CD14-positive monocyte (primary cell): ENCODE measurements at regions not wholly inside any gene's neighbourhood (a gene's known extent, or its start where the extent isn't known, plus 50 kb on each side); places are given as distances from the start of the nearest gene placed in this dataset.
"Not testable (repeated sequence)": the region's sequence is repeated elsewhere in the genome, so short reads cannot be mapped to it uniquely, and the experiment has no call there.

Experiments
- DNase-seq, 3 donors: peaks; one replicate each; pipeline ENCODE4 v3.0.0-alpha.2; 2011 to 2022
- H2AFZ ChIP-seq: 2 replicates; pipeline ENCODE4 v1.6.0; 2012; ENCODE audit warnings: mild to moderate bottlenecking, low read depth, low read length, inconsistent platforms; ENCODE audit not compliant: insufficient read depth, poor library complexity, severe bottlenecking
- H3K27ac ChIP-seq, 2 donors: 1 replicate in 1 of 2; 2 replicates in 1 of 2; pipeline ENCODE4 v1.5.1; 2012 to 2013; ENCODE audit warnings: low read length in 2 of 2, control low read depth in 1 of 2, inconsistent platforms in 1 of 2, low read depth in 1 of 2, mild to moderate bottlenecking in 1 of 2
- H3K27me3 ChIP-seq, 2 donors: one replicate each; pipeline versions ENCODE4 v1.6.0 to v1.6.1; 2011 to 2013; ENCODE audit warnings: low read length in 2 of 2; ENCODE audit not compliant: control insufficient read depth in 2 of 2, insufficient read depth in 2 of 2
- H3K36me3 ChIP-seq, 2 donors: replicated peaks in 1 of 2; 1 replicate in 1 of 2; 2 replicates in 1 of 2; pipeline versions ENCODE4 v1.5.1 to v1.6.1; 2012 to 2013; ENCODE audit warnings: low read length in 2 of 2, control low read depth in 1 of 2, inconsistent platforms in 1 of 2, mild to moderate bottlenecking in 1 of 2; ENCODE audit not compliant: insufficient read depth in 2 of 2, control insufficient read depth in 1 of 2
- H3K4me1 ChIP-seq, 2 donors: 1 replicate in 1 of 2; 2 replicates in 1 of 2; pipeline versions ENCODE4 v1.5.1 to v1.6.1; 2012 to 2013; ENCODE audit warnings: low read length in 2 of 2, control low read depth in 1 of 2, inconsistent platforms in 1 of 2, mild to moderate bottlenecking in 1 of 2, moderate library complexity in 1 of 2; ENCODE audit not compliant: insufficient read depth in 2 of 2, control insufficient read depth in 1 of 2
- H3K4me2 ChIP-seq: replicated peaks from 2 replicates; pipeline ENCODE3; 2012; ENCODE audit warnings: low read length, moderate library complexity, mild to moderate bottlenecking; ENCODE audit not compliant: poor library complexity, severe bottlenecking; ENCODE audit errors: extremely low read depth
- H3K4me3 ChIP-seq, 3 experiments: fragments of 200-600 bp in 1 of 3; sonication (generic) in 1 of 3; replicated peaks in 1 of 3; 1 replicate in 2 of 3; 2 replicates in 1 of 3; pipeline ENCODE4 v1.5.1; 2011 to 2013; ENCODE audit warnings: low read length in 3 of 3, mild to moderate bottlenecking in 3 of 3, control low read depth in 2 of 3, low read depth in 2 of 3, inconsistent platforms in 1 of 3, moderate library complexity in 1 of 3
- H3K79me2 ChIP-seq: 2 replicates; pipeline ENCODE4 v1.6.0; 2012; ENCODE audit warnings: mild to moderate bottlenecking, control low read depth, inconsistent platforms, low read length, moderate library complexity; ENCODE audit not compliant: insufficient read depth
- H3K9ac ChIP-seq: 2 replicates; pipeline ENCODE4 v1.6.0; 2017; ENCODE audit warnings: low read length, mild to moderate bottlenecking; ENCODE audit not compliant: insufficient read depth, poor library complexity, severe bottlenecking
- H3K9me3 ChIP-seq, 2 donors: replicated peaks in 1 of 2; 1 replicate in 1 of 2; 2 replicates in 1 of 2; pipeline versions ENCODE4 v1.5.1 to v1.6.1; 2012 to 2013; ENCODE audit warnings: low read length in 2 of 2, control low read depth in 1 of 2; ENCODE audit not compliant: control insufficient read depth in 1 of 2, insufficient read depth in 1 of 2
- H4K20me1 ChIP-seq: 2 replicates; pipeline ENCODE4 v1.6.0; 2012; ENCODE audit warnings: mild to moderate bottlenecking, low read length, control low read depth, moderate library complexity; ENCODE audit not compliant: insufficient read depth
- H3K27ac Mint-ChIP-seq, 7 donors: one replicate each; pipeline ENCODE4 v1.8.0; 2020; ENCODE audit warnings: mild to moderate bottlenecking in 7 of 7, mixed read lengths in 7 of 7, moderate library complexity in 6 of 7, inconsistent platforms in 2 of 7
- H3K27me3 Mint-ChIP-seq, 3 donors: one replicate each; pipeline ENCODE4 v1.8.0; 2021 to 2022; ENCODE audit warnings: low read depth in 3 of 3, mild to moderate bottlenecking in 3 of 3, mixed read lengths in 3 of 3, moderate library complexity in 3 of 3, inconsistent platforms in 1 of 3
- H3K36me3 Mint-ChIP-seq, 2 donors: one replicate each; pipeline ENCODE4 v1.8.0; 2020; ENCODE audit warnings: mixed read lengths in 2 of 2, inconsistent platforms in 1 of 2, mild to moderate bottlenecking in 1 of 2
- H3K4me1 Mint-ChIP-seq: one replicate; pipeline ENCODE4 v1.8.0; 2020; ENCODE audit warnings: mild to moderate bottlenecking, mixed read lengths
- H3K4me3 Mint-ChIP-seq, 2 donors: one replicate each; pipeline ENCODE4 v1.8.0; 2020; ENCODE audit warnings: mild to moderate bottlenecking in 2 of 2, mixed read lengths in 2 of 2, moderate library complexity in 1 of 2
- H3K9me3 Mint-ChIP-seq, 7 donors: one replicate each; pipeline ENCODE4 v1.8.0; 2020 to 2022; ENCODE audit warnings: mixed read lengths in 7 of 7, mild to moderate bottlenecking in 6 of 7, moderate library complexity in 6 of 7, inconsistent platforms in 2 of 7
- CTCF ChIP-seq: fragments of 200-600 bp; IDR thresholded peaks from one replicate; pipeline ENCODE4 v1.8.0; 2022; ENCODE audit warnings: antibody characterized with exemption, mild to moderate bottlenecking
- WGBS: methylation state at CpG from one replicate; pipeline ENCODE4 v1.1.5; 2013; ENCODE audit warnings: missing lambda C conversion rate; ENCODE audit not compliant: insufficient coverage; 5-methylcytosine and 5-hydroxymethylcytosine counted together
- intact Hi-C, 2 donors: fragments of 100-400 bp; cut with micrococcal nuclease; formaldehyde crosslinking; loops; one replicate each; pipeline versions ENCODE4 v1.15.0 to v1.15.1; 2023

GRCh38 chr9:30065888-30066287, 2318.6 kb upstream of the ACO1 start:
- H3K36me3 ChIP-seq = no peaks in the 10 kb centered on the region
- no peaks in the 10 kb centered on the region for H3K27me3 ChIP-seq
- H3K27ac Mint-ChIP-seq = no peak overlapping the region
- no peak for TF ChIP-seq CTCF
- no peak overlapping the region for H3K4me3 Mint-ChIP-seq
- no peaks in the 10 kb centered on the region for H3K36me3 Mint-ChIP-seq
- no peak overlapping the region for H3K27ac ChIP-seq
- no peaks in the 10 kb centered on the region for H3K79me2 ChIP-seq
- no peak overlapping the region for H3K4me2 ChIP-seq
- no peaks in the 10 kb centered on the region for H3K4me1 Mint-ChIP-seq
- H2AFZ ChIP-seq = no peak overlapping the region
- H3K9ac ChIP-seq = no peak overlapping the region
- WGBS = 91% methylated on average over 4 of the region's 8 CpGs
- no peaks in the 10 kb centered on the region for H3K4me1 ChIP-seq
- H4K20me1 ChIP-seq = no peaks in the 10 kb centered on the region
- DNase-seq = no peak
- H3K27me3 Mint-ChIP-seq = peaks cover 0 to 1% (median 0%) of the 10 kb centered on the region in 3 donors
- H3K9me3 ChIP-seq = no peaks in the 10 kb centered on the region
- H3K9me3 Mint-ChIP-seq = peaks cover 0 to 6% (median 0%) of the 10 kb centered on the region in 7 donors
- no peak overlapping the region for H3K4me3 ChIP-seq
- intact Hi-C loops = no loop called here

- H3K36me3 ChIP-seq, intact Hi-C loops, H3K27me3 Mint-ChIP-seq, H3K4me1 ChIP-seq, H2AFZ ChIP-seq, H3K27me3 ChIP-seq, DNase-seq, H3K27ac ChIP-seq, H3K9me3 ChIP-seq, H3K9me3 Mint-ChIP-seq, H3K4me3 ChIP-seq, H3K36me3 Mint-ChIP-seq, H3K9ac ChIP-seq, H3K4me2 ChIP-seq, H3K27ac Mint-ChIP-seq, H3K79me2 ChIP-seq, H3K4me3 Mint-ChIP-seq, H3K4me1 Mint-ChIP-seq, H4K20me1 ChIP-seq: not testable (repeated sequence)
- WGBS = no CpG with 5 or more reads among the region's 3 CpGs
Observed at GRCh38 chr9:30069236-30069635, 2315.2 kb upstream of the ACO1 start.
